HG02840 (cell line): ENCODE measurements at regions not wholly inside any gene's neighbourhood (a gene's known extent, or its start where the extent isn't known, plus 50 kb on each side); places are given as distances from the start of the nearest gene placed in this dataset.

Source experiments
- ATAC-seq: cut with Tn5 transposase; IDR thresholded peaks from one replicate; pipeline ENCODE4 v1.9.1; 2021; ENCODE audit warnings: mild to moderate bottlenecking, moderate library complexity, moderate number of reproducible peaks; ENCODE audit not compliant: unreplicated experiment, low FRiP score

DNA sequence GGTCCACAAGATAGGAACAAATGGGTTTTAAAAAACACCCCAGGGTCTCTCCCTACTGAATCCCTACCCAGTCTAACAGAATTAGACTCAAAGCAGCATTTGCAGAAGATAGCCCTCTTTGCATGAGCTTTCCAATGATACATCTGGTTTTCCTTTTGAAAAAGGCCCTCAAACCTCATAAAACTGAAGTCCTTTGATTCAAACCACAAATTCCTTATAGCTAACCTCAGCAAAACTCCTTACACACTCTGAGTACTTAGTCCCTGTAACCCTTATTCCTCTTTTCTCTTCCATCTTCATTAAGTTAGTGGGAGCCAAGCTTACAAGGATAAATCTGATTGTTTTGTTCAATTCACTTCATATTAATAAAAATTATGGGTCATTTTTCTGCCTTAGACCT lies 90.5 kb upstream of the TNC start:
- ATAC-seq: no peak

- ATAC-seq: peak; percentile 57
Observed at GRCh38 chr9:115209601-115210306, 91.8 kb upstream of the TNC start.

DNA sequence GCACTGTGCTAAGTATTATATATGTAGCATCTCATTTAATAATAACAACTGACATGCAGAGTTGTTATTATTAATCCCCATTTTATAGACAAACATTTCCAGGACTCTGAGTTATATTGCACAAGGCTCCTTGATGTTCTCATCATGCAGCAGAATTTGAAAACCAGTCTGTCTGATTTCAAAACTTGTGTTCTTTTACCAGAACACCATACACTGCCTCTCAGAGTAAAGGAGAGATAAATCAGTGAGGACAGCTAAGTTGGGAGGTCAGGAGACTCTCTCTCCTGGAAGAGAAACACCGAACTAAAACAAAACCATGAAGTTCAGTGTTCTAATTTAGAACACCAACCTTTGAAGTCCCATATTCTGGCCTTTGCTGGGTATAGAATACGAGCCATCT lies 92.7 kb upstream of the TNC start:
- no peak for ATAC-seq

- ATAC-seq: peak; percentile 53
Observed at GRCh38 chr9:115211413-115212124, 93.6 kb upstream of the TNC start.

DNA sequence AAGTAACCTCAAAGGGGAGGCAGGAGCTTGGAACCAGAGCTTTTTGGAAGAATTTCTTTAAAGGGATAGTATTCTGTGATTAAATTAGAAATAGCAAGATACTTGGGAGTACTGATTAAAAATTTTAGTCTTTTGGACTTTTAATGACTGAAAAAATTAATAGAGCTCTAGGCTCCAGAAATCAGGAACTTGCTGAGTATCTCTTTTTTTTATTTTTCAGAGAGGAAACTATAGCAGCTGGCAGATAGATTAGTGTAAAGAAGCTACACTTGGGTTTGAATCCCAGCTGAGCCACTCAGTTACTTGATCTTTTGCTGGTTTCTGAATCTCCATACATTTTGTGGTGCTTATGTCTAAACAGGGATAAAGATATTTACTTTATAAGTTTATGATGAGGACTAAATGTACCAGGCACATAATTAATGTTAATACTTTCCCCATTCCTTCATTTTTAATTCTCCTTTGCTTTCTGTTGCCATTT lies 94.2 kb upstream of the TNC start:
- no peak for ATAC-seq

- no peak for ATAC-seq
Observed at GRCh38 chr9:115212832-115213231, 94.9 kb upstream of the TNC start.

DNA sequence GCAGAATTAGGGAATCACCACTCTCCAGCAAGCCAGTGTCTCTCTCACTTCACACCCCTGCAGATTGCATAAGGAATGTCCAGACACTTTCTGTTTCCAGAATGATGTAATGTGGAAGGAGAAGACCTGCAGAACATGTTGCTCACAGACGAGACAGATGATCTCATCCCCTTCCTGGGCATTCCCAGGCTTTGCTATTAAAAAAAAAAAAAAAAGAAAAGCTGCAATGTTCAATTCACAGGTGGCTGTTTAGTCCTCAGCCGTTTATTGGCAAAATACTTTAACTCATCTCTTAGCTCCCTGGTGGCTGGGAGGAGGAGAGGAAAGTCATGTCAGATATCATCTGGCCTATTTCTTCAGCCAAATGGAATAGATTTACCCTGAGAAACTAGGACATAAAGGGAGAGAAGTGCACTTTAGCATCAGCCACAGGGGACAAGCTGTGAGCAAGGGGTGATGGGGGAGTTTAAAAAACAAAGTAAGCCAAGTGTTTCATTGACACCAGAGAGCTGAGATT lies 95.9 kb upstream of the TNC start:
- ATAC-seq: no peak

- ATAC-seq: no peak
Observed at GRCh38 chr9:115216873-115217272, 98.9 kb upstream of the TNC start.

- ATAC-seq: no peak
Observed at GRCh38 chr9:115220319-115221005, 102.5 kb upstream of the TNC start.

GRCh38 chr9:115223471-115223870 lies 105.5 kb upstream of the TNC start:
- ATAC-seq: no peak

DNA sequence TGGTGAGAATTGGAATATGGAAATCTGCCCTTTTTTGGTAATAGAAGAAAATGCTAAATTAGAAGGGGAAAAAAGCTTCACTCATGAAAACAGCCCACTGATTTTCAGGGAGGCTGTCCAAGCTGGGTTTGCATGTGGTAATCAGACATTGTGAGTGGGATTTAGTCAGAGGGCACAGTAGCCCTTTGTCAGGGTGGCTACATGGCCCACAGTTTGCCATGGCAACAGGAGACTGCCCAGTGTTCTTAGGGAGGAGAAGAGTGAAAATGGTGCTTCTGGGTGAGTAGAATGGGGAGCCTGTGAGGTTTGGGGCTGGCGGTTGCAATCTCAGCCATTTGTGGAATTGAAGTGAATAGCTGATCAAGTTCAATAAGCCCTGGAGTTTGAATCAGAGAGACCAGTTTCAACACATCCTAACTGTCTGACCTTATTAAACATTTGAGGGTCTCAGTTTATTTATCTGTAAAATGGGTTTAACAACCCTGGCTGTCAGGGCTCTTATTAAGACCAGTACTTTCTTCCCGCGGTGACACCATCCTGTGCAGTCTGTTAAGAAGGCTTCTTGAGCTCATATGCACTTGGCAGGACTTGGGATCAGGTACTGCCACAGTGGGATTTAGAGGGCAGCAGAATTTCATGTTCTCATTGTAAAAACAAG lies 107.6 kb upstream of the TNC start:
- no peak for ATAC-seq

- no peak for ATAC-seq
Observed at GRCh38 chr9:115226152-115226551, 108.2 kb upstream of the TNC start.

DNA sequence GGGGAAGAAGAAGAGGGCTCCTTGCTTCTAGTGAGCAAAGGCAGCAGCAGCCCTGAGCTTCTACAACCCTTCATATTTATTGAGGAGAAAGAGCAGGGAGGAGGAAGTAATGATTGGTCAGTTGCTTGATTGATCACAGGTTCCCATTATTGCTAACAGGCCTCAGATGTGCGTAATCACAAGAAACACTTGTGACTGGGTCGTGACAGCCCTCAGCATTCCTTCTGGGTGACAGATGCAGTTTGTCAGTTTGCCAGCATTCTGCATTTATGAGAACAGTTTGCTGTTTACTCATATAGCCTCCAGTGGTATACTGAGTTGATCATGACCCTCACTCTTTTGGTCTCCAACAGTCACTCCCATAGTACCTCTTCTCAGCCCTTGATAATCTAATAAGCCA lies 111.5 kb upstream of the TNC start:
- ATAC-seq: no peak

DNA sequence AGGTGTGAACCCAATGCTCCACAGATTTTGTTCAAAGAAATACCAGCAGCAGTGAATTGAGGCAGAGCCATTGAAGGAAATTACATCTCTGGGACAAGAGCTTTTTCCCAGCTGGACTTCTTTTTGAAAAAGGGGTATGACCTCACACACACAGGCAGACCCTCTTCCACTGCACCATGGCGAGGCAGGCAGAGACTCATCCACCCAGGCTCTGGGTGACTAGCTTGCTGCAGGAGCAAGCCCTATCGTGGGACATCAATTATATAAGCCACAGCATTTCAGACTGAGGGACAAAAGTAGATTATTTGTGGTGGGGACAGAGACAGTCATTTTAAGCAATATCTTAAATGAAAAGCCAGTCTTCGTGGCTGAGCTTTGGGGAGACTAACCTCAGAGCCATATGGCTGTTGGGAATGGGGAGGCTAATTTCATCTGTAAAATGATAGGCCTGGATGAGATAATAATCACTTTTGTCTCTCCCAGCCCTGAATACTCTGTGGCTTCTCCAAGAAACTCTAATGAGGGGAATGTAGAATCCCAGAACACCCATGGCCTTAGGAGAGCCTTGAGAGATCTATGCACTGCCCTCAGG lies 113.1 kb upstream of the TNC start:
- no peak for ATAC-seq

DNA sequence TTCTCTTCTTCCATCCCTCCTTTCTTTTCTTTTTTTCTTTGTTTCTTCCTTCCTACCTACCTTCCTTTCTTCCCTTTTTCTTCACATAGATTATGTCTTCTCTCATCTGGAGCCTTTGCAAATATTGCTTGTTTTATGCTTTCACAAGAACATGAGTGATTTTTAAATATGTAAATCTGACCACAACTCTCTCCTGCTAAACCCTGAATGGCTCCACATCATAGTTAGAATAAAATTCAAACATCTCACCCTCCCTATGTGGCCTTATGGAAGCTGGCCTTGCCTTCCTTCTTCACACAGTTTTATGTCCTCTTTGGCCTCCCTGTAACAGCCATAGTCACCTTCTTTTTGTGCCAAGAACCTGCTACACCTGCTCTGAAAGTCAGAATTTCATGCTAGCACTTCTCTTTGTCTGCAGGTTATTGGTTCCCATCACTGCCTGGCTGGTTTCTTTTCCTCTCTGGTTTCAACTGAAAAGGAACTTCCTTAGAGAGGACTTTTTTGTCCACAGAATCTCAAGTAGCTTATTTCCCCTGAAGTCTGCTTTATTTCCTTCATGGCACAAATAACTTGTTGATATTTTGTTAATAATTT lies 114.3 kb upstream of the TNC start:
- ATAC-seq: no peak

GRCh38 chr9:115234094-115234493 lies 116.1 kb upstream of the TNC start:
- ATAC-seq: peak; percentile 78

GRCh38 chr9:115235221-115235620 lies 117.3 kb upstream of the TNC start:
- ATAC-seq: no peak

- no peak for ATAC-seq
Observed at GRCh38 chr9:115237385-115237998, 119.5 kb upstream of the TNC start.

GRCh38 chr9:115240676-115241075 lies 122.7 kb upstream of the TNC start:
- no peak for ATAC-seq

DNA sequence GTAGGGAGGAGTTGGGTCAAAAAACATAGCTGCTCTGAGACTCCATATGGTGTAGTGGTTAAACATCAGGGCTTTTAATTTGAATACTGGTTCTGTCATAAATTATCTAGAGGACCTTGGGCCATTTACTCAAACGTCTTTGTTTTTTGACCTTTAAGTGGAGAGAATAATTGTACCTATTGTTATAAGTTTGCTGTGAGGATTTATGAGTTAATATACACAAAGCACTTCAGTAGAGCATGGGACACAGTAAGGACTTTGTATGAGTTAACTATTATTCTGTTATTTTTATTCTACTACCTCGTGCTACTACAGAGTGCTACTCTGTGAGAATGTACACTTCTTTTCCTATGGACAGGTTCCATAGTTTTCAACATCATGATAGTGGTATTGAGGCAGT lies 123.7 kb upstream of the TNC start:
- ATAC-seq: no peak
